ENCODE measurements at regions not wholly inside any gene's neighbourhood (a gene's known extent, or its start where the extent isn't known, plus 50 kb on each side); places are given as distances from the start of the nearest gene placed in this dataset.

DNA sequence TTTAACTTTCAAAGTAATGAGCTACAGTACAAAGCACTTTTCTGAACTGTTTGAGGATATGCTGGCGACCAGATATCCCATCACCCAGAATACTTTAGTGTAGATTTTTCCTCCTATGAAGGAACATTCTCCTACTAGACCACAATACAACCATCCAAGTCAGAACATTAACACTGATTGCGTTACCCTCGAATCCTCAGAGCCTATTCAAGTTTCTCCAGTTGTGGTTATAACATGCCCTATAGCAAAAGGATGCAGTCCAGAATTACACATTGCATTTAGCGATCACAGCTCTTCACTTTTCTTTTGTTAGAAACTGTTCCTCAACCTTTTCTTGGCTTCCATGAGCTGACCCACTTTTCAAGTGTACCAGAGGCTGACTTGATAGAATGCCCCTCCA, 87.4 kb upstream of the SOX4 start:
- TF ChIP-seq, protein P1, sequence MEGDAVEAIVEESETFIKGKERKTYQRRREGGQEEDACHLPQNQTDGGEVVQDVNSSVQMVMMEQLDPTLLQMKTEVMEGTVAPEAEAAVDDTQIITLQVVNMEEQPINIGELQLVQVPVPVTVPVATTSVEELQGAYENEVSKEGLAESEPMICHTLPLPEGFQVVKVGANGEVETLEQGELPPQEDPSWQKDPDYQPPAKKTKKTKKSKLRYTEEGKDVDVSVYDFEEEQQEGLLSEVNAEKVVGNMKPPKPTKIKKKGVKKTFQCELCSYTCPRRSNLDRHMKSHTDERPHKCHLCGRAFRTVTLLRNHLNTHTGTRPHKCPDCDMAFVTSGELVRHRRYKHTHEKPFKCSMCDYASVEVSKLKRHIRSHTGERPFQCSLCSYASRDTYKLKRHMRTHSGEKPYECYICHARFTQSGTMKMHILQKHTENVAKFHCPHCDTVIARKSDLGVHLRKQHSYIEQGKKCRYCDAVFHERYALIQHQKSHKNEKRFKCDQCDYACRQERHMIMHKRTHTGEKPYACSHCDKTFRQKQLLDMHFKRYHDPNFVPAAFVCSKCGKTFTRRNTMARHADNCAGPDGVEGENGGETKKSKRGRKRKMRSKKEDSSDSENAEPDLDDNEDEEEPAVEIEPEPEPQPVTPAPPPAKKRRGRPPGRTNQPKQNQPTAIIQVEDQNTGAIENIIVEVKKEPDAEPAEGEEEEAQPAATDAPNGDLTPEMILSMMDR (IDR thresholded peaks at IDR 0.05; ENCODE audit: low read length): no peak
- no peak for TF ChIP-seq EZH2 (IDR thresholded peaks at IDR 0.05; ENCODE audit: borderline replicate concordance, low read length)

All from OCI-LY1 (cell line).